Vagina (tissue), 2 donors: ENCODE measurements at regions not wholly inside any gene's neighbourhood (a gene's known extent, or its start where the extent isn't known, plus 50 kb on each side); places are given as distances from the start of the nearest gene placed in this dataset.

Experiments
- DNase-seq, 2 donors: peaks; one replicate each; pipeline ENCODE4 v3.0.0-alpha.2; 2017; ENCODE audit errors: extremely low spot score in 2 of 2
- H3K27ac ChIP-seq: fragments of 200-600 bp; sonication (generic); one replicate; pipeline ENCODE4 v1.5.1; 2019
- H3K27me3 ChIP-seq: fragments of 200-600 bp; sonication (generic); one replicate; pipeline ENCODE4 v1.5.1; 2019
- H3K36me3 ChIP-seq, 2 donors: fragments of 200-600 bp; sonication (generic); one replicate each; pipeline ENCODE4 v1.5.1; 2017 to 2019
- H3K4me1 ChIP-seq: fragments of 200-600 bp; sonication (generic); one replicate; pipeline ENCODE4 v1.5.1; 2019
- H3K4me3 ChIP-seq, 2 donors: fragments of 200-600 bp; sonication (generic); 1 replicate in 1 of 2; 2 replicates in 1 of 2; pipeline ENCODE4 v1.5.1; 2016 to 2019
- H3K9me3 ChIP-seq: fragments of 200-600 bp; sonication (generic); one replicate; pipeline ENCODE4 v1.5.1; 2019
- CTCF ChIP-seq, 3 experiments: fragments of 450-650 bp in 2 of 3; fragments of 200-600 bp in 1 of 3; sonication (generic) in 1 of 3; IDR thresholded peaks; one replicate each; pipeline ENCODE4 v1.5.1; 2017 to 2019; ENCODE audit warnings: antibody characterized with exemption in 3 of 3, mild to moderate bottlenecking in 2 of 3, moderate library complexity in 2 of 3
- POLR2A ChIP-seq, 2 donors: fragments of 450-650 bp; IDR thresholded peaks; one replicate each; pipeline ENCODE4 v1.6.1; 2017; ENCODE audit warnings: antibody characterized with exemption in 2 of 2, mild to moderate bottlenecking in 2 of 2, moderate library complexity in 2 of 2
- POLR2AphosphoS5 ChIP-seq, 2 donors: sonication (generic); formaldehyde crosslinking; IDR thresholded peaks; one replicate each; pipeline ENCODE4 v1.9.0; 2017; ENCODE audit warnings: antibody characterized with exemption in 2 of 2, mild to moderate bottlenecking in 2 of 2, low read depth in 1 of 2; ENCODE audit not compliant: insufficient read depth in 1 of 2
- intact Hi-C: fragments of 100-400 bp; cut with DNase I; formaldehyde crosslinking; loops from one replicate; pipeline ENCODE4 v1.15.1; 2023

GRCh38 chr3:55247666-55248065 lies 239.4 kb downstream of the WNT5A start:
- H3K4me1 ChIP-seq, result no peaks in the 10 kb centered on the region
- H3K9me3 ChIP-seq, result no peaks in the 10 kb centered on the region
- no peaks in the 10 kb centered on the region for H3K27me3 ChIP-seq
- H3K4me3 ChIP-seq, result no peak overlapping the region
- intact Hi-C loops, result no loop called here
- H3K27ac ChIP-seq, result no peak overlapping the region
- DNase-seq, result no peak
- TF ChIP-seq POLR2AphosphoS5 (IDR thresholded peaks at IDR 0.05; ENCODE audit: insufficient read depth in 1 of 2, low read depth in 1 of 2), result no peak
- no peak for TF ChIP-seq POLR2A (IDR thresholded peaks at IDR 0.05)
- TF ChIP-seq CTCF (IDR thresholded peaks at IDR 0.05), result no peak
- H3K36me3 ChIP-seq, result no peaks in the 10 kb centered on the region

- intact Hi-C loops, result no loop called here
Measured at GRCh38 chr3:55246033-55246432, 241.1 kb downstream of the WNT5A start.

GRCh38 chr3:55245351-55245750 lies 241.8 kb downstream of the WNT5A start:
- TF ChIP-seq POLR2A (IDR thresholded peaks at IDR 0.05), result no peak
- TF ChIP-seq POLR2AphosphoS5 (IDR thresholded peaks at IDR 0.05; ENCODE audit: insufficient read depth in 1 of 2, low read depth in 1 of 2), result no peak
- TF ChIP-seq CTCF (IDR thresholded peaks at IDR 0.05), result no peak
- H3K36me3 ChIP-seq, result no peaks in the 10 kb centered on the region
- H3K4me1 ChIP-seq, result no peaks in the 10 kb centered on the region
- no peaks in the 10 kb centered on the region for H3K27me3 ChIP-seq
- no peak for DNase-seq
- intact Hi-C loops, result no loop called here
- H3K9me3 ChIP-seq, result no peaks in the 10 kb centered on the region
- H3K27ac ChIP-seq, result no peak overlapping the region
- H3K4me3 ChIP-seq, result no peak overlapping the region

More at GRCh38 chr3:55246033-55246432, 241.1 kb downstream of the WNT5A start:
- TF ChIP-seq POLR2A (IDR thresholded peaks at IDR 0.05) (no peak), POLR2AphosphoS5 (IDR thresholded peaks at IDR 0.05; ENCODE audit: insufficient read depth in 1 of 2, low read depth in 1 of 2) (no peak), CTCF (IDR thresholded peaks at IDR 0.05) (no peak)
- H3K27me3 ChIP-seq, result no peaks in the 10 kb centered on the region
- H3K27ac ChIP-seq, result no peak overlapping the region
- H3K36me3 ChIP-seq, result no peaks in the 10 kb centered on the region
- no peak for DNase-seq
- H3K4me3 ChIP-seq, result no peak overlapping the region
- no peaks in the 10 kb centered on the region for H3K4me1 ChIP-seq
- no peaks in the 10 kb centered on the region for H3K9me3 ChIP-seq

GRCh38 chr3:55244247-55244646 lies 242.9 kb downstream of the WNT5A start:
- H3K4me1 ChIP-seq, result no peaks in the 10 kb centered on the region
- H3K36me3 ChIP-seq, result no peaks in the 10 kb centered on the region
- TF ChIP-seq POLR2AphosphoS5 (IDR thresholded peaks at IDR 0.05; ENCODE audit: insufficient read depth in 1 of 2, low read depth in 1 of 2) (no peak), CTCF (IDR thresholded peaks at IDR 0.05) (no peak), POLR2A (IDR thresholded peaks at IDR 0.05) (no peak)
- H3K9me3 ChIP-seq, result no peaks in the 10 kb centered on the region
- DNase-seq, result no peak
- H3K4me3 ChIP-seq, result no peak overlapping the region
- H3K27me3 ChIP-seq, result no peaks in the 10 kb centered on the region
- intact Hi-C loops, result no loop called here
- H3K27ac ChIP-seq, result no peak overlapping the region

- DNase-seq, result no peak
- H3K4me1 ChIP-seq, result no peaks in the 10 kb centered on the region
- H3K9me3 ChIP-seq, result no peaks in the 10 kb centered on the region
- H3K4me3 ChIP-seq, result no peak overlapping the region
- TF ChIP-seq CTCF (IDR thresholded peaks at IDR 0.05) (no peak), POLR2A (IDR thresholded peaks at IDR 0.05) (no peak), POLR2AphosphoS5 (IDR thresholded peaks at IDR 0.05; ENCODE audit: insufficient read depth in 1 of 2, low read depth in 1 of 2) (no peak)
- H3K36me3 ChIP-seq, result no peaks in the 10 kb centered on the region
- H3K27me3 ChIP-seq, result no peaks in the 10 kb centered on the region
- no peak overlapping the region for H3K27ac ChIP-seq
- intact Hi-C loops, result no loop called here
Measured at GRCh38 chr3:55243678-55244077, 243.4 kb downstream of the WNT5A start.
